ENCODE measurements at regions not wholly inside any gene's neighbourhood (a gene's known extent, or its start where the extent isn't known, plus 50 kb on each side); places are given as distances from the start of the nearest gene placed in this dataset.

DNA sequence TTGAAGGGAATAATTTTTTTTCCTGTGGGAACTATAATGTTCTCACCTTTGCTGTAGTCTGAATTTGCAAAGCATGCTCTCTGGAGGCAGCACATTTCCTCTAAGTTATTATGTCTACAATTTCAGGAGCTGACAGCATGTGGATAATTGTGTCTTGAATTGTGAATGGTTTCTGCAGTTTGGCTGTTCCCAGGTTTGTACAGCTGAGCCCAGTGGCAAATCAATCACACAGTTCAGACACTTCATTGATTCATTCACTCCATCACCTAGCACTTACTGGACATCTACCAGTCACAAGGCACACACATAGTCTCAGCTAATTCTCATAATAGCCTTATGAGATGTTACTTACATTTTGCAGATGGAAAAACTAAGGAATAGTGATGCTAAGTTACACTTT lies 219.0 kb upstream of the ROPN1 start (continued):
- TF ChIP-seq CTCF (IDR thresholded peaks at IDR 0.05; ENCODE audit: low read depth, low read length, missing input control) (no peak), ATF3 (IDR thresholded peaks at IDR 0.05) (no peak), HNF4A (conservative IDR thresholded peaks at IDR 0.05) (no peak), RXRA (IDR thresholded peaks at IDR 0.05) (no peak), NR2F2 (IDR thresholded peaks at IDR 0.05) (no peak), YY1 (IDR thresholded peaks at IDR 0.05) (no peak), FOXA2 (IDR thresholded peaks at IDR 0.05) (no peak), JUND (IDR thresholded peaks at IDR 0.05) (no peak)
- TF ChIP-seq, protein P1, sequence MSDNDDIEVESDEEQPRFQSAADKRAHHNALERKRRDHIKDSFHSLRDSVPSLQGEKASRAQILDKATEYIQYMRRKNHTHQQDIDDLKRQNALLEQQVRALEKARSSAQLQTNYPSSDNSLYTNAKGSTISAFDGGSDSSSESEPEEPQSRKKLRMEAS (IDR thresholded peaks at IDR 0.05): no peak

DNA sequence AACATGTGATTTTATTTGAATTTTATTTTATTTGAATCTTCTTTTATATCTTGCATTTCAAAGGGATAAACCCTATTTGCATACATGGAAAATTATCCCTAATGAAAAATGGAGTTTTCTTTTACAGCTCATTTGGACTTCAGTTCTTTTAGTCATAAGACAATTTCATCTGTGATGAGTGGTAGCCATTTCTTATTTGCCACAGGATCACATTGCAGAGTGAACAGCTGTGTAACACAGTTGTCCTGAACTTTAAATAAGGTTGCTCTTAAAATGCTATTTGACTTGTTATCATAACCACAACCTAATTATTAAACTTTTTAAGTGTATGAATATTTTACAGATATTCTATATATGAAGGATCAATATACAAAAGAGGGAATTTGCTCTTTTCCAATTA lies 221.7 kb upstream of the ROPN1 start:
- H3K27me3 ChIP-seq (ENCODE audit: control insufficient read depth in 4 of 4, insufficient read depth in 4 of 4, low read length in 3 of 4): no peaks in the 10 kb centered on the region
- no peak for DNase-seq (ENCODE audit: low spot score)
- H3K27ac ChIP-seq (ENCODE audit: low read depth in 1 of 2, low read length in 2 of 2): no peak overlapping the region
- H3K4me1 ChIP-seq (ENCODE audit: control insufficient read depth in 4 of 4, insufficient read depth in 4 of 4, low read length in 3 of 4): no peaks in the 10 kb centered on the region
- no peak overlapping the region for H3K9ac ChIP-seq (ENCODE audit: low read depth in 1 of 2, low read length in 2 of 2)
- H3K9me3 ChIP-seq (ENCODE audit: control insufficient read depth in 4 of 4, low read length in 3 of 4): no peaks in the 10 kb centered on the region
- TF ChIP-seq ATF3 (IDR thresholded peaks at IDR 0.05) (no peak), CTCF (IDR thresholded peaks at IDR 0.05; ENCODE audit: low read depth, low read length, missing input control) (no peak), NR2F2 (IDR thresholded peaks at IDR 0.05) (no peak), FOXA1 (IDR thresholded peaks at IDR 0.05) (no peak), HNF4G (IDR thresholded peaks at IDR 0.05) (no peak), RAD21 (IDR thresholded peaks at IDR 0.05) (no peak), EGR1 (IDR thresholded peaks at IDR 0.05; ENCODE audit: low read depth in 2 of 2) (no peak), YY1 (IDR thresholded peaks at IDR 0.05) (no peak), REST (IDR thresholded peaks at IDR 0.05) (no peak), SP1 (IDR thresholded peaks at IDR 0.05) (no peak)
- TF ChIP-seq, protein P1 (IDR thresholded peaks at IDR 0.05): no peak
- TF ChIP-seq, protein P2, sequence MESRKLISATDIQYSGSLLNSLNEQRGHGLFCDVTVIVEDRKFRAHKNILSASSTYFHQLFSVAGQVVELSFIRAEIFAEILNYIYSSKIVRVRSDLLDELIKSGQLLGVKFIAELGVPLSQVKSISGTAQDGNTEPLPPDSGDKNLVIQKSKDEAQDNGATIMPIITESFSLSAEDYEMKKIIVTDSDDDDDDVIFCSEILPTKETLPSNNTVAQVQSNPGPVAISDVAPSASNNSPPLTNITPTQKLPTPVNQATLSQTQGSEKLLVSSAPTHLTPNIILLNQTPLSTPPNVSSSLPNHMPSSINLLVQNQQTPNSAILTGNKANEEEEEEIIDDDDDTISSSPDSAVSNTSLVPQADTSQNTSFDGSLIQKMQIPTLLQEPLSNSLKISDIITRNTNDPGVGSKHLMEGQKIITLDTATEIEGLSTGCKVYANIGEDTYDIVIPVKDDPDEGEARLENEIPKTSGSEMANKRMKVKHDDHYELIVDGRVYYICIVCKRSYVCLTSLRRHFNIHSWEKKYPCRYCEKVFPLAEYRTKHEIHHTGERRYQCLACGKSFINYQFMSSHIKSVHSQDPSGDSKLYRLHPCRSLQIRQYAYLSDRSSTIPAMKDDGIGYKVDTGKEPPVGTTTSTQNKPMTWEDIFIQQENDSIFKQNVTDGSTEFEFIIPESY (IDR thresholded peaks at IDR 0.05): no peak
- H3K4me3 ChIP-seq (ENCODE audit: low read depth in 1 of 3, low read length in 3 of 3): no peak overlapping the region
- no peaks in the 10 kb centered on the region for H3K36me3 ChIP-seq (ENCODE audit: control insufficient read depth in 4 of 4, insufficient read depth in 3 of 4, low read depth in 1 of 4, low read length in 3 of 4)

Data from liver (tissue), 7 donors.